ENCODE measurements at regions not wholly inside any gene's neighbourhood (a gene's known extent, or its start where the extent isn't known, plus 50 kb on each side); places are given as distances from the start of the nearest gene placed in this dataset.

GRCh38 chr9:80326105-80326504, 754.3 kb downstream of the TLE4 start:
- ChIA-PET POLR2A (interaction anchor here (0.5 kb wide), 1 partner anchor 144 kb away, joined by 3 read pairs; no protein-coding TSS in a partner anchor), CTCF (no interaction called here)
- Mint-ChIP-seq H3K4me3 (no peak overlapping the region), H3K27ac (no peak overlapping the region), H3K36me3 (ENCODE audit: low read depth) (no peaks in the 10 kb centered on the region), H3K9me3 (peaks cover 7% of the 10 kb centered on the region), H3K4me1 (ENCODE audit: low read depth) (no peaks in the 10 kb centered on the region), H3K27me3 (no peaks in the 10 kb centered on the region)
- Histone ChIP-seq H3K9me3 (ENCODE audit: control insufficient read depth in 1 of 2, insufficient read depth in 1 of 2, low read length in 2 of 2) (no peaks in the 10 kb centered on the region), H3K4me3 (ENCODE audit: low read length) (no peak overlapping the region), H3K4me1 (ENCODE audit: insufficient read depth, low read length) (no peaks in the 10 kb centered on the region), H3K36me3 (ENCODE audit: insufficient read depth, low read length) (no peaks in the 10 kb centered on the region), H3K27me3 (ENCODE audit: control insufficient read depth in 1 of 2, insufficient read depth in 2 of 2, low read length in 2 of 2) (no peaks in the 10 kb centered on the region), H3K27ac (ENCODE audit: low read depth in 1 of 2, low read length in 2 of 2) (no peak overlapping the region)
- ATAC-seq (ENCODE audit: poor library complexity) (no peak), DNase-seq (no peak)
- intact Hi-C loops (cut with DNase I, micrococcal nuclease), result no loop called here
- TF ChIP-seq CTCF (IDR thresholded peaks at IDR 0.05), result no peak

GRCh38 chr9:80320916-80321315, 749.2 kb downstream of the TLE4 start:
- Histone ChIP-seq H3K36me3 (ENCODE audit: insufficient read depth, low read length) (no peaks in the 10 kb centered on the region), H3K9me3 (ENCODE audit: control insufficient read depth in 1 of 2, insufficient read depth in 1 of 2, low read length in 2 of 2) (no peaks in the 10 kb centered on the region), H3K27me3 (ENCODE audit: control insufficient read depth in 1 of 2, insufficient read depth in 2 of 2, low read length in 2 of 2) (no peaks in the 10 kb centered on the region), H3K4me3 (ENCODE audit: low read length) (no peak overlapping the region), H3K27ac (ENCODE audit: low read depth in 1 of 2, low read length in 2 of 2) (no peak overlapping the region), H3K4me1 (ENCODE audit: insufficient read depth, low read length) (no peaks in the 10 kb centered on the region)
- DNase-seq (no peak), ATAC-seq (ENCODE audit: poor library complexity) (no peak)
- Mint-ChIP-seq H3K9me3 (no peaks in the 10 kb centered on the region), H3K4me3 (no peak overlapping the region), H3K36me3 (ENCODE audit: low read depth) (no peaks in the 10 kb centered on the region), H3K27me3 (no peaks in the 10 kb centered on the region), H3K4me1 (ENCODE audit: low read depth) (no peaks in the 10 kb centered on the region), H3K27ac (no peak overlapping the region)
- TF ChIP-seq CTCF (IDR thresholded peaks at IDR 0.05), result no peak
- CTCF ChIA-PET, result no interaction called here
- intact Hi-C loops (cut with DNase I, micrococcal nuclease), result no loop called here
- POLR2A ChIA-PET, result no interaction called here

- H3K4me1 Mint-ChIP-seq (ENCODE audit: low read depth), result no peaks in the 10 kb centered on the region
- H3K36me3 ChIP-seq (ENCODE audit: insufficient read depth, low read length), result no peaks in the 10 kb centered on the region
- DNase-seq (no peak), ATAC-seq (ENCODE audit: poor library complexity) (no peak)
- H3K9me3 ChIP-seq (ENCODE audit: control insufficient read depth in 1 of 2, insufficient read depth in 1 of 2, low read length in 2 of 2), result no peaks in the 10 kb centered on the region
- TF ChIP-seq CTCF (IDR thresholded peaks at IDR 0.05), result no peak
- no peak overlapping the region for H3K4me3 Mint-ChIP-seq
- no peaks in the 10 kb centered on the region for H3K36me3 Mint-ChIP-seq (ENCODE audit: low read depth)
- POLR2A ChIA-PET, result no interaction called here
- CTCF ChIA-PET, result no interaction called here
- intact Hi-C loops (cut with DNase I, micrococcal nuclease), result no loop called here
- no peaks in the 10 kb centered on the region for H3K9me3 Mint-ChIP-seq
- H3K4me3 ChIP-seq (ENCODE audit: low read length), result no peak overlapping the region
- H3K4me1 ChIP-seq (ENCODE audit: insufficient read depth, low read length), result no peaks in the 10 kb centered on the region
- H3K27ac ChIP-seq (ENCODE audit: low read depth in 1 of 2, low read length in 2 of 2), result no peak overlapping the region
- no peaks in the 10 kb centered on the region for H3K27me3 Mint-ChIP-seq
- H3K27me3 ChIP-seq (ENCODE audit: control insufficient read depth in 1 of 2, insufficient read depth in 2 of 2, low read length in 2 of 2), result no peaks in the 10 kb centered on the region
- no peak overlapping the region for H3K27ac Mint-ChIP-seq
These were observed 748.7 kb downstream of the TLE4 start for GRCh38 chr9:80320480-80320879.

Data from CD4-positive, alpha-beta T cell (primary cell).